Stimulated activated naive B cell treated with anti-CD40 and anti-IgM and Interleukin-4, amounts not matched to agents 10 μg/mL and 1 μg/mL and 100 μg/mL, for 72 hours (primary cell): ENCODE measurements at regions not wholly inside any gene's neighbourhood (a gene's known extent, or its start where the extent isn't known, plus 50 kb on each side); places are given as distances from the start of the nearest gene placed in this dataset.

Experiments used
- ATAC-seq, 2 donors: fragments of 150-1000 bp; cut with Tn5 transposase; replicated peaks; 2 replicates each; pipeline ENCODE4 v1.10.0; 2021; ENCODE audit warnings: moderate library complexity in 1 of 2
- DNase-seq: peaks from one replicate; pipeline ENCODE4 v3.0.0; 2021
- H3K27ac Mint-ChIP-seq: one replicate; pipeline ENCODE4 v1.8.0; 2022; ENCODE audit warnings: mild to moderate bottlenecking, mixed read lengths
- H3K27me3 Mint-ChIP-seq, 2 donors: one replicate each; pipeline ENCODE4 v1.8.0; 2022; ENCODE audit warnings: mixed read lengths in 2 of 2
- H3K36me3 Mint-ChIP-seq, 2 donors: one replicate each; pipeline ENCODE4 v1.8.0; 2022; ENCODE audit warnings: mixed read lengths in 2 of 2, mild to moderate bottlenecking in 1 of 2
- H3K4me1 Mint-ChIP-seq, 2 donors: one replicate each; pipeline ENCODE4 v1.8.0; 2022; ENCODE audit warnings: mixed read lengths in 2 of 2, mild to moderate bottlenecking in 1 of 2
- H3K4me3 Mint-ChIP-seq, 2 donors: one replicate each; pipeline ENCODE4 v1.8.0; 2022; ENCODE audit warnings: mild to moderate bottlenecking in 2 of 2, mixed read lengths in 2 of 2, moderate library complexity in 1 of 2
- H3K9me3 Mint-ChIP-seq, 2 donors: one replicate each; pipeline ENCODE4 v1.8.0; 2022; ENCODE audit warnings: mixed read lengths in 2 of 2, mild to moderate bottlenecking in 1 of 2

DNA sequence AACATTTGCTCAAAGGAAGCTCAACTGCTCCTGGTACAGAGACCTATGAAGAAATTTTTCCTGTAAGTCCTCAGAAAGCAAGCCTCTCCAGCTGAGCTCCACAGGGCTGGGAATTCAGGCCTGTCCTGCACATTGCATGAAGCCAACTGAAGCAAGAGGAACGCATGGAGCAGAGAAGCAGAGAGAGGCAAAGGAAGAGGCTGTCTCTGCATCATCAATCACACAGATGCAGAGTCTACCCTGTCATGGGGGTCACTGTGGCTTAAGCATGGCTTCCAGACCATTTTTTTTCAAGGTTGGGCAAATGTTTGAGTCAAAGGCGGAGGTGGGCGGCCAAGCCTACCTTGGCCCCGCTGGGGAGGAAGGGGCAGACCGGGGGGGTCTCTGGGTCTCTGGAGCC is 110.3 kb upstream of the MSX1 start:
- DNase-seq (no peak), ATAC-seq (no peak)
- H3K27ac Mint-ChIP-seq = no peak overlapping the region
- H3K9me3 Mint-ChIP-seq = peaks cover 13 to 23% of the 10 kb centered on the region in 2 donors
- H3K4me3 Mint-ChIP-seq = no peak overlapping the region
- H3K36me3 Mint-ChIP-seq = peaks cover 4 to 8% of the 10 kb centered on the region in 2 donors
- no peaks in the 10 kb centered on the region for H3K4me1 Mint-ChIP-seq
- peaks cover 23 to 43% of the 10 kb centered on the region in 2 donors for H3K27me3 Mint-ChIP-seq

DNA sequence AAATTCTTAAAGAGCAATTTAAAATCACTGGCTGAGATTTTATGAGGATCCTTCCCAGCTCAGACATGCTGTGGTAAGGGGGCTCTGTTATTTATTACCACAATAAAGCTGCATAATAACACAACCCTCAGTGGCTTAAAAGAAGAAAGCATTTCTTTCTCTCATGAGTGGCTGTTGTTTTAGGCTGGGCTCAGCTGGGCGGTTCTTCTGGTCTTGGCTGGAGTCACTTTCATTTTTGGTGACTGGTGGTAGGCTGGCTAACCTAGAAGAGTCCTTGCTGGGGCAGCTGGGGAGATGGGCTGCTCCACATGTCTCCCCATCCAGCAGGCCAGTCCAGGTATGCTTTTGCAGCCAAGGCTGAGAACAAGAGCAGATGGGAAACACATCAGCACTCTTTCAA is 113.0 kb upstream of the MSX1 start:
- Mint-ChIP-seq H3K4me3 (no peak overlapping the region), H3K4me1 (no peaks in the 10 kb centered on the region), H3K27me3 (peaks cover 4 to 16% of the 10 kb centered on the region in 2 donors), H3K27ac (no peak overlapping the region), H3K9me3 (peaks cover 13 to 23% of the 10 kb centered on the region in 2 donors), H3K36me3 (peaks cover 4 to 8% of the 10 kb centered on the region in 2 donors)
- ATAC-seq (no peak), DNase-seq (no peak)

DNA sequence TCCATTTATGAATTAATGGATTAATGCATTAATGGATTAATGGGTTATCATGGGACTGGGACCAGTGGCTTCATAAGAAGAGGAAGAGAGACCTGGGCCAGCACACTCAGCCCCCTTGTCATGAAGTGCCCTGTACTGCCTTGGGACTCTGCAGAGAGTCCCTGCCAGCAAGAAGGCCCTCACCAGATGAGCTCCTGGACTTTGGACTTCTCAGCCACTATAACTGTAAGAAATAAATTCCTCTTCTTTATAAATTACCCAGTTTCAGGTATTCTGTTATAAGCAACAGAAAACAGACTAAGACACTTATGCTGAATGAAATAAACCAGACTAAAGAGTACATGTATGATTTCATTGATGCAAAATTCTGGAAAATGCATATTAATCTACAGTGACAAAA is 119.4 kb upstream of the MSX1 start:
- H3K4me1 Mint-ChIP-seq = no peaks in the 10 kb centered on the region
- peaks cover 4 to 5% of the 10 kb centered on the region in 2 donors for H3K9me3 Mint-ChIP-seq
- H3K27ac Mint-ChIP-seq = no peak overlapping the region
- DNase-seq (no peak), ATAC-seq (no peak)
- peaks cover 0 to 4% of the 10 kb centered on the region in 2 donors for H3K36me3 Mint-ChIP-seq
- H3K27me3 Mint-ChIP-seq = no peaks in the 10 kb centered on the region
- H3K4me3 Mint-ChIP-seq = no peak overlapping the region

DNA sequence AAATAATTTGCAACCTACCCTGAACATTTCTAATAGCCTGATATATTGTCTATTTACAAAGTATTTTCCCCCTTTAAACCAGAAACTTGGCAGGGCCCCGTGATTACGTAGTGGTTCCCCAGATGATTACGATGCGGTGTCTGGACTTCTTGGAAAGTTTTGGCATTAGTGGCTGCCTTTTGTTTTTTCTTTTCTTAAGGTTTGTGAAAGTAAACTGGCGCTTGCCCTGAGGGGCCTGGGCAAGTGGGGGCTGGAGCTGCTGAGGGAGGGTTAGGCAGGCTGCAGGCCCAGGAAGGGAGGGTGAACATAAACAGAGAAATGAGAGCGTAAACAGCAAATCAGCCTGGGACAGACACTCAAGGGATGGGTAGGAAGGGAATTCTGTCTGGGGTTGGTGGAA is 123.6 kb upstream of the MSX1 start:
- Mint-ChIP-seq H3K9me3 (peaks cover 4 to 9% of the 10 kb centered on the region in 2 donors), H3K27ac (no peak overlapping the region), H3K36me3 (no peaks in the 10 kb centered on the region), H3K4me3 (no peak overlapping the region), H3K4me1 (no peaks in the 10 kb centered on the region), H3K27me3 (peaks cover 0 to 7% of the 10 kb centered on the region in 2 donors)
- no peak for DNase-seq
- no peak for ATAC-seq

DNA sequence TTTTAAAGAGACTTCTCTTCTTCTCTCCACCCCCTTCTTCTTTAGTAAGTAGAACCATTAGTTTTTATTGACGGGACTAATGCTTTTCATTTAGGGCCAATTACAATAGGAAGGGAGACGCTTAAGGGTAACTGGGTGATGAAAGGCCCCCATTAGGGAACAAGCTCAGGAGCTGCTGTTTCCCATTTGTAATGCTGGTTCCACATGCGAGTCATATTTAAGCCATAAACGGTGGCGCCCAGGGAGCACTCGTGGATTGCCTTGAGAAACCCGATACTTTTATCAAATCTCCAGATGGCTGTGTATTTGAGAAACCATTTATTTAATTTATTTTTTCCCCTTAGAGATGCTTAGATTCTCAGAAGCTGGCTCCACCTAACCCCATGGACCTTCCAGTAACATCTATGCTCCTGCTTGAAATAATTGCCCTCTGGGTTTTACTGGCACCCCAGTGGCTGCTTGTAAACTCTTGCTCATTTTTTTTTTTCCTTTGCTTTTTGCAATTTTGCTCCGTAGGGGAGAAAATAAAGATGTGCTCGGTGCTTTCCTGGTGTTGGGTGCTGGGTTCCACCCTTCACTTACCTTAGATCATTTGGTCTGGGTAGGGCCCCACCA is 124.2 kb upstream of the MSX1 start:
- no peak overlapping the region for H3K27ac Mint-ChIP-seq
- DNase-seq (no peak), ATAC-seq (no peak)
- no peak overlapping the region for H3K4me3 Mint-ChIP-seq
- no peaks in the 10 kb centered on the region for H3K36me3 Mint-ChIP-seq
- no peaks in the 10 kb centered on the region for H3K4me1 Mint-ChIP-seq
- peaks cover 4 to 9% of the 10 kb centered on the region in 2 donors for H3K9me3 Mint-ChIP-seq
- peaks cover 0 to 7% of the 10 kb centered on the region in 2 donors for H3K27me3 Mint-ChIP-seq

DNA sequence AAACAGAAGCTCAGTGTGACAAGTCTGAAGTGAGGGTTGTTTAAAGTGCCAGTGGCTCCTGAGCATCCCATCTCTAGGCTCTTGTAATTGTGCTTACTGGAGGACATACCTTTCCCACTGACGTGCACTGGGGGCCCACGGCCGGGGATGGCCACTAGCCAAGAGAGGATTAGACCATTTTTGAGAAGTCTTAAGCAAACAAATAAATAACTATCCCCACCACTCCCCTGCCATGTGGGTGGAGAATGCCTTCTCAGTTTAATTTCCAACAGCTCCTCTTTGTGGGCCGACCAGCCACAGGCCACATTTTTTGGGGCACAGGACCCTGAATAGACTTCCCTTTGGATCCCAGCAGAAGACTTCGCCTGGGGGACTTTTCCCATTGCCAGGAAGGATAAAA is 125.0 kb upstream of the MSX1 start:
- H3K9me3 Mint-ChIP-seq = peaks cover 4 to 9% of the 10 kb centered on the region in 2 donors
- ATAC-seq (no peak), DNase-seq (no peak)
- peaks cover 0 to 4% of the 10 kb centered on the region in 2 donors for H3K36me3 Mint-ChIP-seq
- no peak overlapping the region for H3K4me3 Mint-ChIP-seq
- no peak overlapping the region for H3K27ac Mint-ChIP-seq
- H3K27me3 Mint-ChIP-seq = peaks cover 0 to 7% of the 10 kb centered on the region in 2 donors
- H3K4me1 Mint-ChIP-seq = no peaks in the 10 kb centered on the region

DNA sequence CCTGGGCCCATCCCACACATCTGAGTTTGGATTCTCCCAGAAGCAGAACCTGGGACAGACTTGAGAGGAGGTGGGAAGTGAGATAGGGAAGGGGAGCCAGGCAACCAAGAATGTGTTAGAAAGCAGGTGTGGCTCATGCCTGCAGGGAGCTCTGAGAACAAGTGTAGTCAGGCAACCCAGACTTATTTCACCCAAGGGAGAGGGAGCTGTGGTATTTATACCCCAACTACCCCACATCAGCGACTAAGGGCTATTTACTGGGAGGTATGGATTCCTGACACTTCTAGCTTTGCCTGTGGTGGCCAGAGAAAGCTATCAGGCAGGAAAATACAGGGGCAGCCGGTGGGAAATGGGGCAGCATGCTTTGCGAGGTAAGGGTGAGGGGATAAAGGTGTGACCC is 125.8 kb upstream of the MSX1 start:
- no peaks in the 10 kb centered on the region for H3K4me1 Mint-ChIP-seq
- ATAC-seq (no peak), DNase-seq (no peak)
- H3K4me3 Mint-ChIP-seq = no peak overlapping the region
- H3K27me3 Mint-ChIP-seq = peaks cover 0 to 7% of the 10 kb centered on the region in 2 donors
- H3K9me3 Mint-ChIP-seq = peaks cover 4 to 9% of the 10 kb centered on the region in 2 donors
- no peak overlapping the region for H3K27ac Mint-ChIP-seq
- peaks cover 0 to 4% of the 10 kb centered on the region in 2 donors for H3K36me3 Mint-ChIP-seq

DNA sequence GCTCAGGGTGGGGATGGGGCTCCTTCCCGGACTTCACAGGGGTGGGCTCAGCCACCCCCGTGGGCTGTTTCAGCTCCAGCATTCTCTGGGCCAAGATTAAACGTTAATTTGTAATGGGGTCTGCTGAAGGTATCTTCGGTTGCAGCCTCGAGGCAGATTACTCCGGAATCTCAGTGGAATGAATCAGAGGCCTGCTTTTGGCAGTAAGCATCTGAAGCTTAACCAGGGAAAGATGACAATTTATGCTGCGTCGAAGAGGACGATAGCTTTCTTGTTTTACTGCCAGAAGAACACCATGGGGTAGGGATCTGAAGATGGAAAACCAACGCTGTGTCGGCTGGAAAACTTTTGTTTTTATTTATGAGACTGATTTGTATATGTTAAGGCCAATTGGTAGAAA is 129.2 kb upstream of the MSX1 start:
- Mint-ChIP-seq H3K9me3 (peaks cover 22 to 25% of the 10 kb centered on the region in 2 donors), H3K4me1 (no peaks in the 10 kb centered on the region), H3K27ac (no peak overlapping the region), H3K36me3 (peaks cover 12 to 22% of the 10 kb centered on the region in 2 donors), H3K27me3 (peaks cover 0 to 7% of the 10 kb centered on the region in 2 donors), H3K4me3 (no peak overlapping the region)
- DNase-seq = no peak
- ATAC-seq = no peak

DNA sequence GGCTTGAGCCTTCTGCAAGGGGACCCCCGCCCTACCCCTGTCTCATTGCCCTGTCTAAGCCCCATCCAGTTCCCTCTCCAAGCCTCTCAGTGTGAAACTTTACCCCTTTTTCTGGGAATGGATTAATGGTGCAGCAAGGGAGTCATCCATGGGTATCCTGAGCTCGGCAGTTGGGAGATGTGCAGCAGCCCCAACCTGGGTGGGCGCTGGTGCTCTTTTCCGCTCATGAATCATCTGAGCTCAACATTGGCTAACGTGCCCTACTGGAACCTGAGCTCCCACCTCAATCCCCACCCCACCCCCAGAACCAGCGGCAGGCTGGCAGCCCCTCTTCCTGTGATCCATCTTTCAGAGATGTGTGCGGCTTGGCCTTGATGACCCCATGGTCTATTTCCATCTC is 130.3 kb upstream of the MSX1 start:
- Mint-ChIP-seq H3K27ac (no peak overlapping the region), H3K27me3 (peaks cover 0 to 7% of the 10 kb centered on the region in 2 donors), H3K9me3 (peaks cover 23 to 29% of the 10 kb centered on the region in 2 donors), H3K4me1 (no peaks in the 10 kb centered on the region), H3K4me3 (no peak overlapping the region), H3K36me3 (peaks cover 12 to 26% of the 10 kb centered on the region in 2 donors)
- DNase-seq = no peak
- ATAC-seq = no peak

DNA sequence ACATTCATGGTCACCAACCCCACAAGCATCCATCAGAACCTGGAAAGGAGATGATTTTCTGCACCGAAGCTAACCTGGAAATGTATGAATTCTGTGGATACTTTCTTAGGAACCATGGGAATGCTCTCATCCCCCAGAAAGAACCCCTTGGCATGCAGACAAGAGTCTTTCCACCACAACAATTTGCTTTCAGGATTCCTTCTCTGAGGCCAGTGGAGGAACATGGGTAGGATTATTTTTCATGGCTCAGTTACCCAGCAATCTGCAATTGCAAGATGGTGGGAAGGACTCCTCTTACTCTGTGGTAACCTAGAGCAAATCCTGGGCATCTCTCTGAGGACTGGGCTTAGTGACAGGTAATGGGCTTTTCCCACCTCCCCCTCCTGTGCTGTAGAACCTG is 131.9 kb upstream of the MSX1 start:
- DNase-seq (no peak), ATAC-seq (no peak)
- Mint-ChIP-seq H3K27ac (no peak overlapping the region), H3K9me3 (peaks cover 20 to 28% of the 10 kb centered on the region in 2 donors), H3K4me1 (no peaks in the 10 kb centered on the region), H3K36me3 (peaks cover 14 to 37% of the 10 kb centered on the region in 2 donors), H3K4me3 (no peak overlapping the region), H3K27me3 (no peaks in the 10 kb centered on the region)

DNA sequence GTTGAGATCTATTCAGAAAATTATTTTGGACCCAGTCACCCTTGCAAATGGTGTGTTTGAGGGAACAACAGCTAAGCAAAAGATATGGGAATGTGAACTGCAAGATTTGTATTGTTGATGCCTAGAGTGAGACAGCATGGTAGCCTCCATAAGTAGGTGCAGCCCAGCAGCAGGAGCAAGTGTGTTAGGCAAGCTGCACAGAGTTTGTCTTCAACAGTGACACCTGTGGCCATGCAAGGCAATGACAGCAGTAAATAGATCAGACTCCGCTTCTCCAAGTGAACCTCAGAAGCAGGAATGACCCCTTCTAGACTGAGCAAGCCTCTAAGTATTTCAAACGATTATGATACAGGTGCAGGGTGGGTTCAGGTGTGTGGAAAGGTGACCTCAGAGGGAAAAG is 133.4 kb upstream of the MSX1 start:
- Mint-ChIP-seq H3K4me1 (no peaks in the 10 kb centered on the region), H3K27me3 (no peaks in the 10 kb centered on the region), H3K9me3 (peaks cover 19 to 25% of the 10 kb centered on the region in 2 donors), H3K36me3 (peaks cover 16 to 40% of the 10 kb centered on the region in 2 donors), H3K27ac (no peak overlapping the region), H3K4me3 (no peak overlapping the region)
- DNase-seq = no peak
- no peak for ATAC-seq

DNA sequence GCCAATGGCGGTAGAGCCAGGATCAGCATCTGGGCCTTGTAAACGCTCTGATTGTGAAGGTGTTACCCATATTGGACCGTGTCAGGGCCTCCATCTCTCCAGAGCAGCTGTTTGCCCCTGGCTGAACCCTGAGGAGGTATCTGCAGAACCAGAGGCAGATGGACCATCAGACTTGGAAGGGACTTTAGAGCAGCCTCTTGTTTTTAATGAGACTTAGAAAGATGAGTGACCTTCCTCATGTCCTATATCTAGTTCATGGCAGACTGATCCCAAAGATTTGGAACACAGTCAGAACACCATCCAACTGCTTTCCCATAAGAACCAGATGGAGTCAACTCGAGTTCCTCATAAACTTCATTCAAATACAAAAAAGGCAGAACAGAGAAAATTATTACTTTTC is 135.1 kb upstream of the MSX1 start:
- H3K36me3 Mint-ChIP-seq = peaks cover 19 to 38% of the 10 kb centered on the region in 2 donors
- no peak overlapping the region for H3K4me3 Mint-ChIP-seq
- peaks cover 19 to 25% of the 10 kb centered on the region in 2 donors for H3K9me3 Mint-ChIP-seq
- H3K27ac Mint-ChIP-seq = no peak overlapping the region
- no peak for ATAC-seq
- H3K27me3 Mint-ChIP-seq = no peaks in the 10 kb centered on the region
- no peaks in the 10 kb centered on the region for H3K4me1 Mint-ChIP-seq
- no peak for DNase-seq

DNA sequence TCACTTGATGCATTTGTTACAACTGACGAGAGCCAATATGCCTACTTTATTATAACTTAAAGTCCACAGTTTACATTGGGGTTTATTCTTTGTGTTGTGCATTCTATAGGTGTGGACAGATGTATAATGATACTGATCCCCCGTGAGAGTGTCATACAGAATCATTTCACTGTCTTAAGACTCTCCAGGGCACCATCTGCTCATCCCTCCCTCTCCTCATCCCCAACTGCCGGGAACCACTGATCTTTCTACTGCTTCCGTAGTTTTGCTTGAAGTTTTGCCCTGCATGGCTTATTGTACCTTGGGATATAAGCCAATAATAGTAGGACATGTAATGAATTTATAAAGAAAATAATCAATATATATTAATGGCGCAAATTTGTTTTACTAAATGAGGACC is 137.8 kb upstream of the MSX1 start:
- H3K36me3 Mint-ChIP-seq = peaks cover 17 to 45% of the 10 kb centered on the region in 2 donors
- DNase-seq (no peak), ATAC-seq (no peak)
- no peaks in the 10 kb centered on the region for H3K27me3 Mint-ChIP-seq
- no peaks in the 10 kb centered on the region for H3K4me1 Mint-ChIP-seq
- H3K27ac Mint-ChIP-seq = no peak overlapping the region
- no peak overlapping the region for H3K4me3 Mint-ChIP-seq
- H3K9me3 Mint-ChIP-seq = peaks cover 14 to 19% of the 10 kb centered on the region in 2 donors

DNA sequence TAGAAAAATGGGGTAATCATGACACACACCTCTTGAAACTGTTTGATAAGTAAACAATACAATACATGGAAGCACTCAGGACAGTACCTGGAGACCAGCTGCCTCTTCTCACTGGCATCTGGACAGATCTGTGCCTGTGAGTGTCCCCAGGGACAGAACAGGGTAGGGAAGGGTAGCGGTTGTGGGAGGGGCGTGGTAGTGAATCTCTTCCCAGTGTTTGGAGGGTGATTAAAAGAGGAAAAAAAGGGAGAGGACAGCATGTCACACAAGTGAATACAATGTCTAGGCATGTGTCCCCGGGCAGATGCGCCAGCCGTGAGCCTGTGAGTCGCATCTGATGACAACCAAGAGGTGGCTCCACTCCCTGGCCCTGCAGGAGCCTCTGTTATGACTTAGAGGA is 138.8 kb upstream of the MSX1 start:
- DNase-seq (no peak), ATAC-seq (no peak)
- peaks cover 4 to 11% of the 10 kb centered on the region in 2 donors for H3K9me3 Mint-ChIP-seq
- H3K27me3 Mint-ChIP-seq = no peaks in the 10 kb centered on the region
- H3K27ac Mint-ChIP-seq = no peak overlapping the region
- H3K4me3 Mint-ChIP-seq = no peak overlapping the region
- H3K36me3 Mint-ChIP-seq = peaks cover 9 to 38% of the 10 kb centered on the region in 2 donors
- no peaks in the 10 kb centered on the region for H3K4me1 Mint-ChIP-seq

DNA sequence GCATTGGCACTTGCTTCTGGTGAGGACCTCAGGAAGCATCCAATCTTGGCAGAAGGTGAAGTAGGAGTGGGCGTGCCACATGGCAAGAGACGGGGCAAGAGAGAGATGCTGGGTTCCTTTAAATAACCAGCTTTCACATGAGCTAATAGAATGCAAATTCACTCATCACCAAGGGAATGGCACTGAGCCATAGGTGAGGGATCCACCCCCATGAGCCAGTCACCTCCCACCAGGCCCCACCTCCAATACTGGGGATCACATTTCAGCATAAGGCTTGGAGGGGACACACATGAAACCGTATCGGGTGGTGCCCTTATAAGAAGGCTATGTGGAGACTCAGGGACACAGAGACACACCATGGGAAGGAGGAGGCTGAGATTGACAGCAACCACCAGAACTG is 140.0 kb upstream of the MSX1 start:
- ATAC-seq = no peak
- peaks cover 9 to 35% of the 10 kb centered on the region in 2 donors for H3K36me3 Mint-ChIP-seq
- no peaks in the 10 kb centered on the region for H3K27me3 Mint-ChIP-seq
- no peak overlapping the region for H3K4me3 Mint-ChIP-seq
- peaks cover 0 to 7% of the 10 kb centered on the region in 2 donors for H3K9me3 Mint-ChIP-seq
- H3K27ac Mint-ChIP-seq = no peak overlapping the region
- no peaks in the 10 kb centered on the region for H3K4me1 Mint-ChIP-seq
- DNase-seq = no peak
